Lower lobe of right lung (tissue), 2 donors: ENCODE measurements at regions not wholly inside any gene's neighbourhood (a gene's known extent, or its start where the extent isn't known, plus 50 kb on each side); places are given as distances from the start of the nearest gene placed in this dataset.
"Not testable (repeated sequence)": the region's sequence is repeated elsewhere in the genome, so short reads cannot be mapped to it uniquely, and the experiment has no call there.

Experiments used
- ATAC-seq, 2 donors: fragments of 200-7000 bp; cut with Tn5 transposase; one replicate each; pipeline ENCODE4 v1.9.1; 2020 to 2022; ENCODE audit warnings: mild to moderate bottlenecking in 2 of 2, moderate library complexity in 2 of 2
- DNase-seq: peaks from one replicate; pipeline ENCODE4 v3.0.0-alpha.2; 2020
- H3K27ac ChIP-seq: fragments of 200-600 bp; one replicate; pipeline ENCODE4 v1.8.0; 2022
- H3K27me3 ChIP-seq: fragments of 200-600 bp; one replicate; pipeline ENCODE4 v1.8.0; 2022; ENCODE audit warnings: low read depth
- H3K36me3 ChIP-seq: fragments of 200-600 bp; one replicate; pipeline ENCODE4 v1.8.0; 2022; ENCODE audit warnings: mild to moderate bottlenecking
- H3K4me1 ChIP-seq: fragments of 200-600 bp; one replicate; pipeline ENCODE4 v1.8.0; 2022
- H3K4me3 ChIP-seq: fragments of 200-600 bp; one replicate; pipeline ENCODE4 v1.8.0; 2022; ENCODE audit warnings: mild to moderate bottlenecking
- H3K9me3 ChIP-seq: fragments of 200-600 bp; one replicate; pipeline ENCODE4 v1.8.0; 2022
- intact Hi-C: fragments of 100-400 bp; cut with DNase I; formaldehyde crosslinking; loops from one replicate; pipeline ENCODE4 v1.11.0; 2022
- TF ChIP-seq, protein P1 (sequence below): fragments of 200-600 bp; IDR thresholded peaks from one replicate; pipeline ENCODE4 v1.8.0; 2022; ENCODE audit warnings: antibody characterized with exemption, mild to moderate bottlenecking
- donor health status: DM: no; HTN: yes; CAD: no; lungs with severe emphysema.

DNA sequence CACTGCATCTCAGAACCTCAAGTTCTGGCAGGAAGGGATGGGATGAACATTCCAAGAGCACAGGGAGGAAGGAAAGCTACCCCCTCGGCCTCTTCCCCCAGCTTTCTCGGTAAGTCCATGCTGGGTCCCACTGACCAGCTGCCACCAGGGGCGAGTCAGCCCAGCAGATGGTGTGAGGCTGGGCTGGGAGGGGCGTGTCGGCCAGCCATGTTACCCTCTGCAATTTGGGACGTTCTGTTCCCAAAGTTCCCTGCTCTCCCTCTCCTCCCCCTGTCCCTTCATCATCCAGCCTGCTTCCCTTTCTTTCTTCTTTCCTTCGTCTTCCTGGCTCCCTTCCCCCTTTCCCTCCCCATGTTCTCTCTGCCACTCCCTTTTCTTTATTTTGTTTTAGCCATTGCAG lies 74.3 kb upstream of the TNP1 start:
- H3K4me1 ChIP-seq = no peaks in the 10 kb centered on the region
- H3K4me3 ChIP-seq = no peak overlapping the region
- no peak for ATAC-seq
- H3K36me3 ChIP-seq = no peaks in the 10 kb centered on the region
- TF ChIP-seq, protein P1, sequence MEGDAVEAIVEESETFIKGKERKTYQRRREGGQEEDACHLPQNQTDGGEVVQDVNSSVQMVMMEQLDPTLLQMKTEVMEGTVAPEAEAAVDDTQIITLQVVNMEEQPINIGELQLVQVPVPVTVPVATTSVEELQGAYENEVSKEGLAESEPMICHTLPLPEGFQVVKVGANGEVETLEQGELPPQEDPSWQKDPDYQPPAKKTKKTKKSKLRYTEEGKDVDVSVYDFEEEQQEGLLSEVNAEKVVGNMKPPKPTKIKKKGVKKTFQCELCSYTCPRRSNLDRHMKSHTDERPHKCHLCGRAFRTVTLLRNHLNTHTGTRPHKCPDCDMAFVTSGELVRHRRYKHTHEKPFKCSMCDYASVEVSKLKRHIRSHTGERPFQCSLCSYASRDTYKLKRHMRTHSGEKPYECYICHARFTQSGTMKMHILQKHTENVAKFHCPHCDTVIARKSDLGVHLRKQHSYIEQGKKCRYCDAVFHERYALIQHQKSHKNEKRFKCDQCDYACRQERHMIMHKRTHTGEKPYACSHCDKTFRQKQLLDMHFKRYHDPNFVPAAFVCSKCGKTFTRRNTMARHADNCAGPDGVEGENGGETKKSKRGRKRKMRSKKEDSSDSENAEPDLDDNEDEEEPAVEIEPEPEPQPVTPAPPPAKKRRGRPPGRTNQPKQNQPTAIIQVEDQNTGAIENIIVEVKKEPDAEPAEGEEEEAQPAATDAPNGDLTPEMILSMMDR = no peak
- intact Hi-C loops = no loop called here
- no peak overlapping the region for H3K27ac ChIP-seq
- no peaks in the 10 kb centered on the region for H3K9me3 ChIP-seq
- DNase-seq = no peak
- no peaks in the 10 kb centered on the region for H3K27me3 ChIP-seq

DNA sequence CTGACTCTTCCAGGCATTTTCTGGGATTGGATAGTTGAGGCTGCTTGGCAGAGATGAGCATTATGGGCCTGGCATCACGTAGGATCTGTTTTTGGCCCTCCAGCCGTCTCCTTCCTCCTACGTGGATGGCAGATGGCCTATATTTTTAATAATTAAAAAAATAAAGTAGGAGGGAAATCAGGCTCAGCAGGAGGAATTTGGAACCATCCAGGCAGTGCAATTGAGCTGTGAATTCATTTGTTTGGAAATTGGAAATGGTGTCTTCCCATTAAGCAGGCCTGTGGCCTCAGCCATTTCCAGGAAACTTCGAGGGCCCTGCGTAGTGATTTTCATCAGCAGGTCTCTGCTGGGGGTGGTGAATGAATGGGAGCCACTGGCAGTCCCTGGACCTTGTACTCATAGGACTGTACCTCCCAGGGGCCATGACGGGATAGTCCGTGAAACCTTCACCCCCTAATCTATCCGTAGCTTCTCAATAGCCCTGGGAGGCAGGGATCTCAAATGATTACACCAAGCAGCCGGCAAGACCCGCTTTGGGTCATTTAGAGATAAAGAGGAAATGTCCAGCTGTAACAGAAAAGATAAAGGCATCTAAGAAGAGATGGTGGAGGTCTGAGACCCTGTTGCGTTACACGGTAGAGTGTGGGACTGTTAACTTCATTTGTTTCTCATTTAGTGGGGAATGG lies 73.1 kb upstream of the TNP1 start:
- Histone ChIP-seq H3K36me3 (no peaks in the 10 kb centered on the region), H3K27ac (no peak overlapping the region), H3K9me3 (no peaks in the 10 kb centered on the region), H3K4me1 (no peaks in the 10 kb centered on the region), H3K4me3 (no peak overlapping the region), H3K27me3 (no peaks in the 10 kb centered on the region)
- TF ChIP-seq, protein P1 = no peak
- intact Hi-C loops = no loop called here
- ATAC-seq = no peak
- no peak for DNase-seq

DNA sequence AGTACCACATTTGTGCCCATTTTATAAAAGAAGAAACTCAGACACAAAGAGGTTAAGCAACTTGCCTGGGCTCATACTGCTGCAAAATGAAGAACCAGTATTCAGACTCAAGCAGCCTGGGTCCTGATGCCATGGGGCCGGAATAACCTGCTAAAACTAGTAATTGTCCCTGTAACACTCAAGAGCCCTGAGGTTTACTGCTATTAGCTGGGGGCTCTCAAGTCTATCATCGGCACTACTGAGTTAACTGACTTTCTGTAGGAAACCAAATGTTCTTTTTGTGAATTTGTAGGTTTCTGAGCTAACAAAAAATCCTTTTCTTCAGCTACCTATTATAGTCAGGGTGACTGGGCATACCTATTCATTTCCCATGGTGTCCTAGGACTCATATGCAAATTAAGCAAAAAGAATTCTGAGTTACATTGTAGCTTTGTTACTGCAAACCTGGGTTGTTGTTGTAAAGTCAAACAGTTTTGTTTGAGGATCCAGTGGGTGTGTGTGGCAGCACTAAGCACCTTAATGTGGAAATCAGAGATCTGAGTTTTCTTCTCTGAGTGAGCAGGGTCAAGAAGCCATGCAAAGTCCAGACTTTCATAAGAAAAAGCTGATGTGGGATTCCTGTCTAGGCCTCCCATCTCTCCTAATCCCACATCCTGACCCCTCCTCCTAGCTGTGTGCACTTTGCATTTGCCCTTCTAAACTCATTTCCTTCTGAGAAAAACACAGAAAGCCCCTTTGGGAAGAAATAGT lies 72.4 kb upstream of the TNP1 start:
- TF ChIP-seq, protein P1 = no peak
- intact Hi-C loops = no loop called here
- no peaks in the 10 kb centered on the region for H3K36me3 ChIP-seq
- H3K4me1 ChIP-seq = no peaks in the 10 kb centered on the region
- DNase-seq (no peak), ATAC-seq (no peak)
- no peaks in the 10 kb centered on the region for H3K27me3 ChIP-seq
- no peak overlapping the region for H3K4me3 ChIP-seq
- no peak overlapping the region for H3K27ac ChIP-seq
- no peaks in the 10 kb centered on the region for H3K9me3 ChIP-seq

DNA sequence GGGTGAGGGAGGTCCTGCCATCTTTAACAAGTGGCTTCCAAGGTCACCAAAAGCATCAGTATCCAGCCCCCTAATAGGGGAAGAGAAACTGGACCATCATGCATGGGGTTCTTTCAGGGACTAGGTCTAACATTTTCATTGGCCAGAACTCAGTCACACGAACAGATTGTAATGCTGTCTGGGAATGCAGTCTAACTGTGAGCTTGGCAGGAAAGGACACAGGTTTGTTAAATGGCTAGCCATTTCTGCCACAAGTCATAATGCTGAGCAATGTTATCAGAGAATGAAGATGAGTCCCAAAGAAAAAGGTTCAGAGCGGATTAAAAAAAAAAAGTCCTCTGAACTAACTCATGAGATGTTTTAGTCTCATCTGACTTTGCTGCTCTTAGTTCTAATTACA lies 70.9 kb upstream of the TNP1 start:
- ATAC-seq (no peak), DNase-seq (no peak)
- H3K9me3 ChIP-seq = no peaks in the 10 kb centered on the region
- H3K27me3 ChIP-seq = no peaks in the 10 kb centered on the region
- H3K4me1 ChIP-seq = no peaks in the 10 kb centered on the region
- intact Hi-C loops = no loop called here
- no peak overlapping the region for H3K27ac ChIP-seq
- no peaks in the 10 kb centered on the region for H3K36me3 ChIP-seq
- no peak overlapping the region for H3K4me3 ChIP-seq
- TF ChIP-seq, protein P1 = no peak

DNA sequence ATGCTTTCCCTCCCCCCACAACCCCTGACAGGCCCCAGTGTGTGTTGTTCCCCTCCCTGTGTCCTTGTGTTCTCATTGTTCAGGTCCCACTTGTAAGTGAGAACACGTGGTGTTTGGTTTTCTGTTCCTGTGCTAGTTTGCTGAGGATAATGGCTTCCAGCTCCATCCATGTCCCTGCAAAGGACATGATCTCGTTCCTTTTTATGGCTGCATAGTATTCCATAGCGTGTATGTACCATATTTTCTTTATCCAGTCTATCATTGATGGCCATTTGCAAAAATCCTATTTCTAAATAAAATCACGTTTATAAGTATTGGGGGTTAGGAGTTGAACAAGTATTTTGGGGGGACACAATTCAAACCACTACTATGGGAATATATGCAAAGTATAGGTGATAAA lies 69.5 kb upstream of the TNP1 start:
- DNase-seq, H3K9me3 ChIP-seq, ATAC-seq, H3K36me3 ChIP-seq, H3K27ac ChIP-seq, H3K27me3 ChIP-seq, H3K4me1 ChIP-seq, intact Hi-C loops, H3K4me3 ChIP-seq: not testable (repeated sequence)

DNA sequence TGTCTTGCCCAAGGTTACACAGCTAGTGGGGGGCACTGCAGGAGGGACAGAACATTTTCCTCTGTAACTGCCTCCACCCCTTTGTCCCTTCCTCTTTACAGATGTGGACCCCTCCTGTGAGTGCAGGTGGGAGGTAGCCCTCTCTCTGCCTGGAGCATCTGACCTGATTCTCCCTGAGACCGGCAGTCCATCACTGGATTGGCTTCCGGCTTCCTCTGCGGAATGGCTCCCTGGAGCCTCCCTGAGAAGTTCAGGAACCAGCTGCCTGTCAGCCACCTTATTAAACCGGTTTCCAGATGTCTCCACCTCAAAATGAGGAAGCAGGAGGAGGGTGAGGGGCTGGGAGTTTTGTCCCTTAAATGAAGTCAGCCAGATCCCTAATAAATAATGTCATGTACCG lies 67.3 kb upstream of the TNP1 start:
- no peaks in the 10 kb centered on the region for H3K9me3 ChIP-seq
- no peak for ATAC-seq

More for the DNA sequence above, 67.3 kb upstream of the TNP1 start:
- no peak for DNase-seq
- H3K36me3 ChIP-seq = no peaks in the 10 kb centered on the region
- no peak overlapping the region for H3K4me3 ChIP-seq
- TF ChIP-seq, protein P1 = no peak
- intact Hi-C loops = no loop called here
- H3K27me3 ChIP-seq = no peaks in the 10 kb centered on the region
- H3K27ac ChIP-seq = no peak overlapping the region
- H3K4me1 ChIP-seq = no peaks in the 10 kb centered on the region
